IMR-90 (cell line): ENCODE measurements at regions not wholly inside any gene's neighbourhood (a gene's known extent, or its start where the extent isn't known, plus 50 kb on each side); places are given as distances from the start of the nearest gene placed in this dataset.

Experiments
- ATAC-seq: fragments of 200-7000 bp; cut with Tn5 transposase; 2 replicates; pipeline ENCODE4 v1.9.1; 2020; ENCODE audit warnings: low read depth, mild to moderate bottlenecking, moderate library complexity
- BruUV-seq: library from RNA; stranded (reverse); fragments of 400-500 nt; replicated peaks from 2 replicates; lab custom pipeline; 2021; lab: Mats Ljungman, UMichigan
- CTCF ChIA-PET: fragments of 300-600 bp; formaldehyde crosslinking; extraction: SDS; loops from one replicate; lab custom pipeline; 2021; ENCODE audit warnings: antibody characterized with exemption; lab: Yijun Ruan, JAX
- POLR2A ChIA-PET: fragments of 300-600 bp; sonication (Branson Sonifier 250); formaldehyde crosslinking; loops from one replicate; lab custom pipeline; 2022; ENCODE audit warnings: antibody characterized with exemption; ENCODE audit not compliant: unreplicated experiment; lab: Charles Lee
- DNase-seq: peaks from one replicate; pipeline ENCODE4 v3.0.0; 2013
- H2AFZ ChIP-seq: replicated peaks from 2 replicates; pipeline ENCODE3; 2013; ENCODE audit warnings: low read length, mild to moderate bottlenecking; ENCODE audit not compliant: poor library complexity
- H2AK5ac ChIP-seq: 2 replicates; pipeline ENCODE4 v1.6.1; 2013; ENCODE audit warnings: low read depth, low read length, inconsistent platforms
- H2AK9ac ChIP-seq: replicated peaks from 2 replicates; pipeline ENCODE3; 2013; ENCODE audit warnings: mild to moderate bottlenecking, low read depth, low read length, moderate library complexity; ENCODE audit not compliant: poor library complexity
- H2BK120ac ChIP-seq: 2 replicates; pipeline ENCODE4 v1.6.1; 2013; ENCODE audit warnings: low read depth, low read length, inconsistent platforms
- H2BK15ac ChIP-seq: 3 replicates; pipeline ENCODE4 v1.6.1; 2013; ENCODE audit warnings: low read depth, low read length, inconsistent platforms
- H2BK20ac ChIP-seq: 2 replicates; pipeline ENCODE4 v1.6.1; 2013; ENCODE audit warnings: low read depth, mild to moderate bottlenecking, inconsistent platforms, low read length, moderate library complexity
- H2BK5ac ChIP-seq: 2 replicates; pipeline ENCODE4 v1.6.1; 2013; ENCODE audit warnings: mild to moderate bottlenecking, low read depth, low read length, inconsistent platforms; ENCODE audit not compliant: poor library complexity, severe bottlenecking
- H3K14ac ChIP-seq: replicated peaks from 2 replicates; pipeline ENCODE4 v1.6.1; 2013; ENCODE audit warnings: low read depth, low read length, inconsistent platforms
- H3K18ac ChIP-seq: 2 replicates; pipeline ENCODE4 v1.6.1; 2013; ENCODE audit warnings: low read depth, low read length, control low read depth
- H3K23ac ChIP-seq: 2 replicates; pipeline ENCODE4 v1.6.1; 2013; ENCODE audit warnings: low read depth, low read length, inconsistent platforms
- H3K27ac ChIP-seq: 2 replicates; pipeline ENCODE4 v1.5.1; 2013; ENCODE audit warnings: mild to moderate bottlenecking, control low read depth, low read length; ENCODE audit not compliant: insufficient read depth
- H3K27me3 ChIP-seq: 2 replicates; pipeline ENCODE4 v1.6.1; 2013; ENCODE audit warnings: low read length; ENCODE audit not compliant: control insufficient read depth, insufficient read depth
- H3K36me3 ChIP-seq: 2 replicates; pipeline ENCODE4 v1.6.1; 2013; ENCODE audit warnings: low read length, mixed read lengths; ENCODE audit not compliant: control insufficient read depth, insufficient read depth
- H3K4ac ChIP-seq: 2 replicates; pipeline ENCODE4 v1.6.1; 2013; ENCODE audit warnings: low read depth, low read length, inconsistent platforms
- H3K4me1 ChIP-seq: 2 replicates; pipeline ENCODE4 v1.6.1; 2013; ENCODE audit warnings: low read length, mixed read lengths; ENCODE audit not compliant: control insufficient read depth, insufficient read depth
- H3K4me2 ChIP-seq: 2 replicates; pipeline ENCODE4 v1.6.1; 2013; ENCODE audit warnings: low read depth, mild to moderate bottlenecking, control low read depth, low read length, moderate library complexity
- H3K4me3 ChIP-seq: 2 replicates; pipeline ENCODE4 v1.5.1; 2013; ENCODE audit warnings: low read depth, mild to moderate bottlenecking, control low read depth, low read length, moderate library complexity; ENCODE audit not compliant: insufficient read depth
- H3K56ac ChIP-seq: 2 replicates; pipeline ENCODE4 v1.6.1; 2013; ENCODE audit warnings: low read length, inconsistent platforms; ENCODE audit not compliant: insufficient read depth; ENCODE audit errors: extremely low read depth
- H3K79me1 ChIP-seq, 2 experiments: 2 replicates each; pipeline ENCODE4 v1.6.1; 2013; ENCODE audit warnings: low read length in 2 of 2, inconsistent platforms in 1 of 2, low read depth in 1 of 2
- H3K9ac ChIP-seq: 2 replicates; pipeline ENCODE4 v1.6.1; 2013; ENCODE audit warnings: low read depth, low read length, control low read depth
- H3K9me1 ChIP-seq: 2 replicates; pipeline ENCODE4 v1.6.1; 2013; ENCODE audit warnings: low read length, inconsistent platforms; ENCODE audit not compliant: insufficient read depth
- H3K9me3 ChIP-seq: 2 replicates; pipeline ENCODE4 v1.6.1; 2013; ENCODE audit warnings: low read length; ENCODE audit not compliant: control insufficient read depth, insufficient read depth
- H4K20me1 ChIP-seq: 2 replicates; pipeline ENCODE4 v1.6.1; 2013; ENCODE audit warnings: low read length, inconsistent platforms; ENCODE audit not compliant: insufficient read depth
- H4K5ac ChIP-seq: 2 replicates; pipeline ENCODE4 v1.6.1; 2013; ENCODE audit warnings: mild to moderate bottlenecking, low read depth, low read length, control low read depth
- H4K8ac ChIP-seq, 2 experiments: 2 replicates each; pipeline ENCODE4 v1.6.1; 2013; ENCODE audit warnings: low read depth in 2 of 2, low read length in 2 of 2, control low read depth in 1 of 2, inconsistent platforms in 1 of 2
- H4K91ac ChIP-seq: 2 replicates; pipeline ENCODE4 v1.6.1; 2013; ENCODE audit warnings: low read depth, low read length, inconsistent platforms; ENCODE audit not compliant: insufficient read depth
- BHLHE40 ChIP-seq: fragments of 150-350 bp; IDR thresholded peaks from 2 replicates; pipeline ENCODE4 v1.6.1; 2016; ENCODE audit warnings: mild to moderate bottlenecking, low read depth, low read length
- CTCF ChIP-seq: conservative IDR thresholded peaks from 2 replicates; pipeline ENCODE4 v1.5.1; 2012; ENCODE audit warnings: mild to moderate bottlenecking, low read depth, low read length, improper control_type of control experiment
- FOS ChIP-seq: fragments of 150-350 bp; IDR thresholded peaks from 2 replicates; pipeline ENCODE4 v1.6.1; 2016; ENCODE audit warnings: low read depth, low read length
- MAFK ChIP-seq: IDR thresholded peaks from 2 replicates; pipeline ENCODE4 v1.6.1; 2012; ENCODE audit warnings: low read depth, low read length, improper control_type of control experiment
- MAZ ChIP-seq: IDR thresholded peaks from 2 replicates; pipeline ENCODE4 v1.6.1; 2012; ENCODE audit warnings: low read depth, mild to moderate bottlenecking, low read length, improper control_type of control experiment, moderate library complexity, borderline replicate concordance
- MXI1 ChIP-seq: IDR thresholded peaks from 2 replicates; pipeline ENCODE4 v1.6.1; 2012; ENCODE audit warnings: low read depth, mild to moderate bottlenecking, low read length, moderate library complexity, borderline replicate concordance
- POLR2A ChIP-seq: IDR thresholded peaks from 2 replicates; pipeline ENCODE4 v1.6.1; 2012; ENCODE audit warnings: mild to moderate bottlenecking, low read depth, low read length
- RCOR1 ChIP-seq: IDR thresholded peaks from 2 replicates; pipeline ENCODE4 v1.6.1; 2012; ENCODE audit warnings: mild to moderate bottlenecking, low read length, improper control_type of control experiment; ENCODE audit not compliant: insufficient replicate concordance
- WGBS, 2 experiments: methylation state at CpG; one replicate each; pipeline versions ENCODE4 v1.1.5 to v1.1.7; 2013; ENCODE audit warnings: missing lambda C conversion rate in 2 of 2; ENCODE audit not compliant: insufficient read length in 1 of 2; ENCODE audit errors: extremely low coverage in 2 of 2; 5-methylcytosine and 5-hydroxymethylcytosine counted together
- dilution Hi-C: fragments of 300-500 bp; cut with HindIII; formaldehyde crosslinking; loops from one replicate; pipeline ENCODE4 v1.14.3; 2018; ENCODE audit warnings: low sequenced_read_pairs; ENCODE audit not compliant: unreplicated experiment
- in situ Hi-C: fragments of 300-500 bp; cut with MboI; formaldehyde crosslinking; loops from 3 replicates; pipeline ENCODE4 v1.14.3; 2019; ENCODE audit warnings: low sequenced_read_pairs, inconsistent platforms, mixed read lengths
- intact Hi-C: fragments of 100-400 bp; cut with micrococcal nuclease; formaldehyde crosslinking; loops from 2 replicates; pipeline ENCODE4 v1.10.0; 2022

- no peaks in the 10 kb centered on the region for H4K20me1 ChIP-seq
- H3K4ac ChIP-seq: no peak overlapping the region
- H3K36me3 ChIP-seq: no peaks in the 10 kb centered on the region
- H3K9me1 ChIP-seq: no peaks in the 10 kb centered on the region
- no peak overlapping the region for H3K56ac ChIP-seq
- TF ChIP-seq BHLHE40 (no peak), MXI1 (no peak), FOS (no peak), POLR2A (no peak), MAFK (no peak), RCOR1 (no peak), MAZ (no peak), CTCF (no peak)
- H3K9me3 ChIP-seq: peaks cover 26% of the 10 kb centered on the region; the same call in 1 of the 2 replicates
- in situ Hi-C loops (no loop called here), dilution Hi-C loops (no loop called here), intact Hi-C loops (no loop called here)
- H3K27me3 ChIP-seq: no peaks in the 10 kb centered on the region
- no peak overlapping the region for H4K91ac ChIP-seq
- H2AFZ ChIP-seq: no peak overlapping the region
- H4K8ac ChIP-seq: no peak overlapping the region
- no peak for ATAC-seq
- POLR2A ChIA-PET: no interaction called here
- no CpG with 5 or more reads among the region's 16 CpGs for WGBS, 2 experiments
- H3K27ac ChIP-seq: no peak overlapping the region
- no peak overlapping the region for H3K4me2 ChIP-seq
- H2AK5ac ChIP-seq: no peak overlapping the region
- no peak overlapping the region for H2BK120ac ChIP-seq
- no peaks in the 10 kb centered on the region for H3K79me1 ChIP-seq
- H2BK15ac ChIP-seq: no peak overlapping the region
- no peak overlapping the region for H3K23ac ChIP-seq
- no TSS peak for BruUV-seq
- no peak overlapping the region for H2BK5ac ChIP-seq
- H3K18ac ChIP-seq: no peak overlapping the region
- H3K14ac ChIP-seq: no peak overlapping the region
- no peak for DNase-seq
- CTCF ChIA-PET: no interaction called here
- no peak overlapping the region for H2AK9ac ChIP-seq
- no peaks in the 10 kb centered on the region for H3K4me1 ChIP-seq
- no peak overlapping the region for H4K5ac ChIP-seq
- H2BK20ac ChIP-seq: no peak overlapping the region
- H3K4me3 ChIP-seq: no peak overlapping the region
- H3K9ac ChIP-seq: no peak overlapping the region
These were observed 213.7 kb upstream of the RAB6C start for GRCh38 chr2:129765678-129766351.
